Endothelial cell of hepatic sinusoid (primary cell): ENCODE measurements at regions not wholly inside any gene's neighbourhood (a gene's known extent, or its start where the extent isn't known, plus 50 kb on each side); places are given as distances from the start of the nearest gene placed in this dataset.

Experiments
- in situ Hi-C: cut with HindIII; loops from 2 replicates; pipeline ENCODE4 v1.10.0; 2017; ENCODE audit warnings: low sequenced_read_pairs

GRCh38 chr2:129276978-129277584 is 702.4 kb upstream of the RAB6C start:
- in situ Hi-C loops: no loop called here

- in situ Hi-C loops: no loop called here
These were observed 701.9 kb upstream of the RAB6C start for GRCh38 chr2:129277585-129277981.

DNA sequence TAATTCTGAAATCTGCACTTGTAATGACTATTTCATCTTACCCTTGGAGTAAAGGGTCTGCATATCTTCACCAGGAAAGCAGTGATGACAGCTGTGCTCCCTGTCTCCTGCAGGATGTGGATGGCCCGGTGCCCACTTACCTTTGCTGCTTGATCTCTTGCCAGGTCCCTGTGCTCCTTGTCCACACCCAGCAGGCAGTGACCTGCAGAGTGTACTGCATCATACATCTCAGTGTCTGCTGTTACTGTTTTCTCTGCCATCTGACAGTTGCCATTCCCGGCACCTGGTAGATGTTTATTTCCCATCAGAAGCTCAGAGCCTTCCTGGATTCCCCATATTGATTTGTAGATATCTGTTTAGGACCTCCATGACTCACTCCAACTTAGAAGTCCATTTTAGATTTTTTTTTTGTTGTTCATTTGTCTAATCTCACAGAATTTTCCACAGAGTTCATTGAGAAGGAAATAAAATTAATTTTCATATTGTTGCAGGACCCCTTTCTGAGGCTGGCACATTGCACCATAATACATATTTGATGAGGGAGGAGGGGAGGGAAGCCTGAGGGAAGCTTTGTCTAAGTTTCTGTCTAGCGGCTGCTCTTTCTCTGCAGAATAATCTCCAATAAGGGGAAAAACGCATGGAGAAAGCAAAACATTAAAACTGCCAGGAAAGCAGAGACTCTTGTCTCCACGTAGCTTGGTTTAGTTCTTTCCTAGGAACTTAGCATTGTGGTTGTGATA is 697.5 kb upstream of the RAB6C start:
- in situ Hi-C loops: no loop called here

DNA sequence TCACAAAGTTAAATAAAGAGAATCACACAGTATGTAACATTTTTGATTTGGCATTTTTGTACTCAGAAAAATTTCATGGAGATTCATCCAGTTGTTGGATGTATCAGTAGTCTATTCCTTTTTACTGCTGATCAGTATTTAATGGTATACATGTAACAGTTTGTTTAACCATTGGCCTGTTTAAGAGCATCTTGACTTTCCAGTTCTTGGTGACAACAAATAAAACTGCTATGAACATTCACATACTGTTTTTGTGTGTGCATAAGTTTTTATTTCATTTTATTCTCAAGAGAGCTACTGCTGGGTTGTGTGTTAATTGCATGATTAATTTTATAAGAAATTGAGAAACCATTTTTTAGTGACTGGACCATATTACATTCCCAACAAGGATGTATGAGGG is 694.5 kb upstream of the RAB6C start:
- in situ Hi-C loops: no loop called here

- in situ Hi-C loops: no loop called here
These were observed 686.1 kb upstream of the RAB6C start for GRCh38 chr2:129293326-129293725.

DNA sequence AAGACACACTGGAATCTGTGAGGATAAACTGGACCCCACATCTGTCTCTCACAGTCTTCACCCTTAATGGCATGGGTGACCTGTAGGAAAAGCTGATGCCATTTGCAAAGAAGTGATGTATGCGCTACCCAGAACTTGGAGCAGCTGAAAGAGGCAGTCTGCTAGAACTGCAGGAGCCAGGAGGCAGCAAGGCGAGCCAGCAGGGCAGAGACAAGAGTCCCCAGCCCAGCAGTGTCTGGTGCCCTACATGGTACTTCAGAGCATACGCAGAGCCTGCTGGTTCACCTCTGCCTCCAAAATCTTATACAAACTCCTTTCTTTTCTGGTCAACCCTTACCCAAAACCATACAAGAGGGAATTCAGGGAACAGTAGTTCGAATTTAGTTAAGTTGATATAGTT is 683.1 kb upstream of the RAB6C start:
- in situ Hi-C loops: no loop called here

- in situ Hi-C loops: no loop called here
These were observed 682.7 kb upstream of the RAB6C start for GRCh38 chr2:129296806-129297205.

- in situ Hi-C loops: no loop called here
These were observed 682.0 kb upstream of the RAB6C start for GRCh38 chr2:129297430-129297829.

GRCh38 chr2:129299338-129299737 is 680.1 kb upstream of the RAB6C start:
- in situ Hi-C loops: no loop called here

- in situ Hi-C loops: no loop called here
These were observed 679.7 kb upstream of the RAB6C start for GRCh38 chr2:129299756-129300155.

GRCh38 chr2:129300456-129300855 is 679.0 kb upstream of the RAB6C start:
- in situ Hi-C loops: no loop called here

GRCh38 chr2:129301431-129301913 is 678.0 kb upstream of the RAB6C start:
- in situ Hi-C loops: no loop called here

DNA sequence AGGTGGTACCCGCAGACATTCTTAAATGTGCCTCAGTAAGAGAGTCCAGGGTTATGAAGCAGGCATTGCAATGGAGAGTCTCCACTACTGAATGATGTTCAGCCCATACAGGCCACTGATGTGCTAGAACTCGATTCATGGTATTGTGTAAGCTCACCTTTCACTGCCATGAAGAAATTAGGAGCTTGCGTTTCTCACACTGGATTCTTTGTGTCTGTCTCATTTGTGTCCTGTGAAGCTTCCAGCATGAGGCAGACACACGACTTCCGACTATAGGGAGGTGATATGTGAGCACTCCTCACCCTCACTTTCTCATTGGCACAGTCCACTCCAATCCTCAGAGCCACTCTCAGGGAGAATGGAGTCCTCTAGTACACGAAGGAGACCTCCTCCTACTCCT is 677.4 kb upstream of the RAB6C start:
- in situ Hi-C loops: no loop called here

DNA sequence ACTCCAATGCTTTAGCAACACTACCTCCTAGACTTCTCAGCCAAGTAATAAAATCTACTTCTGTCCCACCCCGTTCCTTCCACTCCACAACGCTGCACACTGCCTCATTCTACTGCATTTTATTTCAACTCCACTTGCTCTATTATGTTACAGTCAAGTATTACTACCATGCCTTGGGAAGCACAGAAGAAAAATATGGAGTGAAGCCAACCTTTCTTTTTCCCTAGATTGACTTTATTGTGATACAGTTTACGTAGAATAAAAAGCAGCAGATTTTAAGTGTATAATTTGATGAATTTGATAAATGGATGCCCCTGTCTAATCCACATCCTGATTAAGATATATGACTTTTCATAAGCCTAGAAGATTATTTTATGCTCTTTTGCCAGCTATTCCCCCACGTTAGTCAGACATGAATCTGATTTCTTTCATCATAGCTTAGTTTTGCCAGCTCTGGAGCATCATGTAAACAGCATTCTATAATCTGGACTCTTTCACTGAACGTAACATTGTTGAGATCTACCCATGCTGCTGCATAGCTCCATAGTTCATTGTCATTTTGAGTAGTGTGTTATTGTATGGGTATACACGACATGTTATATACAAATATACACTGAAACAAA is 676.8 kb upstream of the RAB6C start:
- in situ Hi-C loops: no loop called here

DNA sequence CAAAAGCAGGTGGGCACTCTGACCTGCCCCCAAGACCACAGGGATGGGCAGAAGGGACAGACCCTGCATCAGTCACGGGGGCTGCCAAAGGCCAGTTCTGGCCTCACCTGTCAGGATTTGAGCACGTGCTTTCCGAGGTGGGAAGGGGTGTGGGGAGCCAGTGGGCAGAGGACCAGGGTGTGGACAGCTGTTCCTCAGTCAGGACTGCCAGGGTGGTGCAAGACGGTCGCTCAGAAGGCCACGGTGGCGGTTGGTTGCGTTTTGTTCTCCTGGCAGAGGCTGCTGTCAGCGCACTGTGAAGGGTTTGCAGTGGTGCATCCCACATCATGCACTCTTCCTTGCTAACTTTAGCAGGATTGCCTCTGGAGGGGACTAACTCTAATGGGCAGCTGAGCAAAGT is 665.3 kb upstream of the RAB6C start:
- in situ Hi-C loops: no loop called here

- in situ Hi-C loops: no loop called here
These were observed 660.7 kb upstream of the RAB6C start for GRCh38 chr2:129318581-129319421.

DNA sequence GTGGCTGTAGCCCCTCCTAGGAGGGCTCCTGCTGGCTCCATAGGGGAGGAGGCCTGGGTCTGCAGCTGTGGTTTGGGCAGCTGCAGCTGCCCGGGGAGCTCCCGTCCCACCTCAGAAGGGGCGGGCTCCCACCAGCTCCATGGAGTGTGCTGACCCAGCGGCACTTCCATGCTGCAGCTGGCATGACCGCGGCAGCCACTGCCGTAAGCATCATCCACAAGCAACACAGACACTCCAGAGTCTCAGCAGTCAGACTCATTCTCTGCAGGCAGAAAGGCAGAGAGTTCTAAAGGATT is 660.1 kb upstream of the RAB6C start:
- in situ Hi-C loops: no loop called here

GRCh38 chr2:129320288-129320687 is 659.2 kb upstream of the RAB6C start:
- in situ Hi-C loops: loop anchor here (5.0 kb wide), 1 partner anchor 48 kb away; no protein-coding TSS in a partner anchor

DNA sequence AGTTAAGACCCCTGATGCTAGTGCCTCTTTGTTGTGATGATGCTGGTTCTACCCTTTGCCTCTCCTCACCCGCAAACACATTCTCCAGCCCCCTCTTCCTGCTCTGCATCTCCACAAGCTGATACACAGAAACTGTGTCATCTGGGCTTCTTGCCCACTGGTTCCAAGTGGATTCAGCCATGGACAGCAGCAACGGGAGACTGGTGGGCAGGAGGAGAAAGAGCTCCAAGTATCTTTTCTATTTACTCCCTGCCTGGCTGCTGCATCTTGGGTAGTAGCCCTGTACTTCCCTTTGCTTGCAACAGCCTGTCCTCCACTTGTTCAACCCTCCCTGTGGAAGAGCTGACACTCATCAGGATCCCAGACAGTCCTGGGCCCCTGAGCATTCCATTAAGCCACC is 655.1 kb upstream of the RAB6C start:
- in situ Hi-C loops: loop anchor here (5.0 kb wide), 1 partner anchor 52 kb away; no protein-coding TSS in a partner anchor

- in situ Hi-C loops: no loop called here
These were observed 654.3 kb upstream of the RAB6C start for GRCh38 chr2:129325151-129325550.

DNA sequence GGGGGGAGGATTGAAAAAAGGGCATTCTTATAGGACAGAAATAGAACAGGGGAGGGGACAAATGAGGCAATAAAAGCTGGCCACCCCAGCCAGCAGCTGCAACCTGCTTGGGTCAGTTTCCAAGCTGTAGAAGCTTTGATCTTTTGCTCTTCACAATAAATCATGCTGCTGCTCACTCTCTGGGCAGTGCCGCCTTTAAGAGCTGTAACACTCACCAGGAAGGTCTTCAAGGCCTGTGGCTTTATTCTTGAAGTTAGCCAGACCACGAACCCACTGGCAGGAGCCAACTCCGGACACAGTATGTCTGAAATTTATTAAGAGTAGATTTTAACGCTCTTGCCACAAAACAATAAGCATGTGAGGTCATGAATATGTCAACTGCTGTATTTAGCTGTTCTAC is 649.9 kb upstream of the RAB6C start:
- in situ Hi-C loops: no loop called here
